Calu3 (cell line): ENCODE measurements at regions not wholly inside any gene's neighbourhood (a gene's known extent, or its start where the extent isn't known, plus 50 kb on each side); places are given as distances from the start of the nearest gene placed in this dataset.

ENCODE experiments used
- BruUV-seq: library from RNA; stranded (reverse); fragments of 400-500 nt; replicated peaks from 2 replicates; lab custom pipeline; 2021; lab: Mats Ljungman, UMichigan
- CTCF ChIA-PET: fragments of 300-600 bp; sonication (Branson Sonifier 250); formaldehyde crosslinking; loops from one replicate; lab custom pipeline; 2022; ENCODE audit warnings: antibody characterized with exemption; lab: Charles Lee
- DNase-seq: peaks from one replicate; pipeline ENCODE4 v3.0.0; 2022
- H3K27ac Mint-ChIP-seq: one replicate; pipeline ENCODE4 v1.8.0; 2022; ENCODE audit warnings: mixed read lengths; ENCODE audit not compliant: unreplicated experiment
- H3K27me3 Mint-ChIP-seq: one replicate; pipeline ENCODE4 v1.8.0; 2022; ENCODE audit warnings: mixed read lengths; ENCODE audit not compliant: unreplicated experiment
- H3K36me3 Mint-ChIP-seq: one replicate; pipeline ENCODE4 v1.8.0; 2022; ENCODE audit warnings: mild to moderate bottlenecking, moderate library complexity, mixed read lengths; ENCODE audit not compliant: insufficient read depth, unreplicated experiment
- H3K4me1 Mint-ChIP-seq: one replicate; pipeline ENCODE4 v1.8.0; 2022; ENCODE audit warnings: mild to moderate bottlenecking, low read depth, mixed read lengths; ENCODE audit not compliant: unreplicated experiment
- H3K4me3 Mint-ChIP-seq: one replicate; pipeline ENCODE4 v1.8.0; 2022; ENCODE audit warnings: mild to moderate bottlenecking, low read depth, moderate library complexity, mixed read lengths; ENCODE audit not compliant: unreplicated experiment
- H3K9me3 Mint-ChIP-seq: one replicate; pipeline ENCODE4 v1.8.0; 2022; ENCODE audit warnings: low read depth, mixed read lengths; ENCODE audit not compliant: unreplicated experiment
- CTCF ChIP-seq: fragments of 200-600 bp; IDR thresholded peaks from one replicate; pipeline ENCODE4 v1.8.0; 2022; ENCODE audit warnings: antibody characterized with exemption; ENCODE audit not compliant: unreplicated experiment
- intact Hi-C: fragments of 100-400 bp; cut with micrococcal nuclease; formaldehyde crosslinking; loops from one replicate; pipeline ENCODE4 v1.10.0; 2022; ENCODE audit not compliant: unreplicated experiment

DNA sequence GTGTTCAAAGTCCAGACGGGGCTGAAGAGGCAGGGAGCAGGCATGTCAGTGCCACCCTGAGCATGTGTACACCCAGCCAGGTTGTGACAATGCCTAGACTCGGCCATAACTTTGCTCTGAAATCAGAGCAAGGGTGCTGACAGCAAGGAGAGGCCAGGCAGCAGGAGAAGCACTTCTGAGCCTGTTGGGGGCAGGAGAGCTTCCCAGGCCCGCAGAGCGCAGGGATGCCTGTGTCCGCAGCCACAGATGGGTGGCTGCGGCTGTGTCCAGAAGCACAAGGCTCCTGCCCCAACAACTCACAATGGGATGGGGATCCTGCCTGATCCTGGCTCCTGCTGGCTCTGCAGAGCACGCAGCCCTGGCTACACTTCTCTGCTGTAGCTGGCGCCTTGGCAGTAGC is 373.9 kb downstream of the CHSY3 start:
- no peaks in the 10 kb centered on the region for H3K36me3 Mint-ChIP-seq
- CTCF ChIA-PET: no interaction called here
- intact Hi-C loops: no loop called here
- no peak for DNase-seq
- BruUV-seq: no TSS peak
- H3K4me1 Mint-ChIP-seq: no peaks in the 10 kb centered on the region
- H3K9me3 Mint-ChIP-seq: no peaks in the 10 kb centered on the region
- no peak overlapping the region for H3K27ac Mint-ChIP-seq
- H3K4me3 Mint-ChIP-seq: no peak overlapping the region
- H3K27me3 Mint-ChIP-seq: no peaks in the 10 kb centered on the region
- no peak for TF ChIP-seq CTCF

DNA sequence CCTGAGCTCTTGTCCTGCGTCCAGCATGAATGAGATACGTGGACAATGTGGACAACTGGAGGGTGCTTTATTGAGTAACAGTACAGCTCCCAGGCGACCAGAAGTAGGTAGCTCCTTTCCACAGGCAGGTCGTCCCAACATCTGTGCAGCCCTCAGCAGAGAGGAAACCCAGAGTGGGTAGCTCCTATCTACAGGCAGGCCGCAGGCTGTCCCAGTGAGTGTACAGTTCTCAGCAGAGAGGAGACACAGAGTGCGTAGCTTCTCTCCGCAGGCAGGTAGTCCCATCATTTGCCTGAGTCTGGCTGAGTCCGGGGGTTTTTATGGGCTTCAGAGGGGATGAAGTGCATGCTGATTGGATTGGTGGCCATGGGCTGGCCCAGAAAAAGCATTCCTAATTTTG is 373.3 kb downstream of the CHSY3 start:
- no peak overlapping the region for H3K4me3 Mint-ChIP-seq
- CTCF ChIA-PET: interaction anchor here (0.6 kb wide), 1 partner anchor 11 kb away, joined by 3 read pairs; no protein-coding TSS in a partner anchor
- H3K36me3 Mint-ChIP-seq: no peaks in the 10 kb centered on the region
- no peaks in the 10 kb centered on the region for H3K9me3 Mint-ChIP-seq
- no peaks in the 10 kb centered on the region for H3K27me3 Mint-ChIP-seq
- BruUV-seq: no TSS peak
- no peak overlapping the region for H3K27ac Mint-ChIP-seq
- no peak for DNase-seq
- intact Hi-C loops: no loop called here
- no peak for TF ChIP-seq CTCF
- no peaks in the 10 kb centered on the region for H3K4me1 Mint-ChIP-seq

DNA sequence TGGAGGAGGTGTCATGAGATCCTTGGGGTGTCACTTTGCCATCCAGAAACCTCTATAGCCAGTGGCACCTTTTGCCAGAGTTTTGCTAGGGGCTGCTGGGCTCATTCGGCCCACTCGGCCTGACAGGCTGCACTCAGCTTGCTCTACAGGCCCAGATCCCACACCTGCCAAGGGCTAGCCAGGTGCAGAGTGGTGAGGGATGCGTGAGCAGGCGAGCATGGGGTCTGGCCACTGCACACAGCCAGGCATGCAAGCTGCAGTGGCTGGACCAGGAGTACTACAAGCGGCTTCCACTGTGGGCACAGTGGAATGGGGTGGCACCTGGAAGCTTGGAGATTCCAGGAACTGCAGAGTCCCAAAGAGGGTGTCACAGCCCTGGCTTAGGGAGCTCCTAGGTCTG is 372.7 kb downstream of the CHSY3 start:
- BruUV-seq: no TSS peak
- Mint-ChIP-seq H3K27me3 (no peaks in the 10 kb centered on the region), H3K9me3 (no peaks in the 10 kb centered on the region), H3K27ac (no peak overlapping the region), H3K4me1 (no peaks in the 10 kb centered on the region), H3K4me3 (no peak overlapping the region), H3K36me3 (no peaks in the 10 kb centered on the region)
- TF ChIP-seq CTCF: no peak
- DNase-seq: no peak
- CTCF ChIA-PET: interaction anchor here (0.6 kb wide), 1 partner anchor 12 kb away, joined by 3 read pairs; no protein-coding TSS in a partner anchor
- intact Hi-C loops: no loop called here

DNA sequence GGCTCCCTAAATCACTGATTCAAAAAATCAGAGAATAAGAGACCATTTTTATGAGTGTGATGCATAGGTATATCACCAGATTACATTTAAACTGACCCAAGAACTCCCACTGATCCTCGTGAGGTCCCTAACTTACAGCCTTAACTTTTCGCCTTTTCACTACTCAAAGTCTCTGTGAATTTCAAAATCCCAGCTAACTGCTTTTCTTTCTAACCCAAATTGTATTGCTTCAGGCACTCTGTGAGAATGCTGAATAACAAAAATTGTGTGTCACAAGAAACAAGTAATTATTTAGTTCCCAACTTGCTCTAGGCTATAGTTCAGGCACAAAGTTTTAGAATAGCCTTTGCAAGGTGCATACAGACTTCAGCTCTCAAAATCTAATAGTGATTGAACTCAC is 368.6 kb downstream of the CHSY3 start:
- DNase-seq: no peak
- Mint-ChIP-seq H3K27me3 (no peaks in the 10 kb centered on the region), H3K9me3 (no peaks in the 10 kb centered on the region), H3K4me1 (peaks cover 6% of the 10 kb centered on the region), H3K36me3 (no peaks in the 10 kb centered on the region), H3K27ac (no peak overlapping the region), H3K4me3 (no peak overlapping the region)
- no peak for TF ChIP-seq CTCF
- CTCF ChIA-PET: no interaction called here
- intact Hi-C loops: no loop called here
- no TSS peak for BruUV-seq

DNA sequence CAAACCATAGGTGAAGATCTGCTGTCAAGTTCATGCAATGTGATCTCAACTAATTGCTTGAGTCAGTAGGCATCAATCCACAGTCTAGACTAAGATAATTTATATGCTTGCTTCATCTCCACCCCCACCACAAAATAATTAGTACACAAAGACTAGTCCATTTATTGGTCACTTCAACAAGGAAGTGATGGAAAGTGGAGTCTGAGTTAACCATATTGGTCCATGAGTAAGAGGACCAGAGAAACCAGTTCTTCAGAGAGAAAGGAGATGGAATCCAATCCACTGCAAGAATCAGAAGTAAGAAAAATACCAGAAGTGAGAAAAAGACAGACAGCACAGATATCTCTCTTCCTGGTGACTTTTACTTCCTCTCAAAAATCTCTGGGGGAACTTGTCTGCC is 366.5 kb downstream of the CHSY3 start:
- Mint-ChIP-seq H3K27ac (no peak overlapping the region), H3K4me1 (peaks cover 6% of the 10 kb centered on the region), H3K4me3 (no peak overlapping the region), H3K27me3 (no peaks in the 10 kb centered on the region), H3K9me3 (no peaks in the 10 kb centered on the region), H3K36me3 (no peaks in the 10 kb centered on the region)
- no peak for TF ChIP-seq CTCF
- no TSS peak for BruUV-seq
- DNase-seq: no peak
- intact Hi-C loops: no loop called here
- CTCF ChIA-PET: no interaction called here
